GM21515 (cell line): ENCODE measurements at regions not wholly inside any gene's neighbourhood (a gene's known extent, or its start where the extent isn't known, plus 50 kb on each side); places are given as distances from the start of the nearest gene placed in this dataset.

Experiments used
- ATAC-seq: cut with Tn5 transposase; IDR thresholded peaks from one replicate; pipeline ENCODE4 v1.9.1; 2021; ENCODE audit not compliant: unreplicated experiment

GRCh38 chr10:10919976-10920375 lies 97.7 kb upstream of the CELF2 start:
- ATAC-seq, result no peak

GRCh38 chr10:10921826-10922461 lies 95.7 kb upstream of the CELF2 start:
- ATAC-seq, result no peak

GRCh38 chr10:10923029-10923651 lies 94.5 kb upstream of the CELF2 start:
- ATAC-seq, result no peak

GRCh38 chr10:10925667-10926066 lies 92.0 kb upstream of the CELF2 start:
- no peak for ATAC-seq

- no peak for ATAC-seq
Observed at GRCh38 chr10:10927608-10928007, 90.1 kb upstream of the CELF2 start.

- no peak for ATAC-seq
Observed at GRCh38 chr10:10930979-10931743, 86.5 kb upstream of the CELF2 start.

- ATAC-seq, result no peak
Observed at GRCh38 chr10:10935032-10935431, 82.6 kb upstream of the CELF2 start.

- ATAC-seq, result no peak
Observed at GRCh38 chr10:10938676-10939075, 79.0 kb upstream of the CELF2 start.

- no peak for ATAC-seq
Observed at GRCh38 chr10:10941127-10941730, 76.4 kb upstream of the CELF2 start.

GRCh38 chr10:10942441-10942840 lies 75.2 kb upstream of the CELF2 start:
- no peak for ATAC-seq

- ATAC-seq, result no peak
Observed at GRCh38 chr10:10946081-10946480, 71.6 kb upstream of the CELF2 start.

- no peak for ATAC-seq
Observed at GRCh38 chr10:10946801-10947200, 70.9 kb upstream of the CELF2 start.

GRCh38 chr10:10951675-10952074 lies 66.0 kb upstream of the CELF2 start:
- no peak for ATAC-seq

- ATAC-seq, result no peak
Observed at GRCh38 chr10:10952800-10953199, 64.9 kb upstream of the CELF2 start.

- no peak for ATAC-seq
Observed at GRCh38 chr10:10956681-10957542, 60.8 kb upstream of the CELF2 start.

GRCh38 chr10:10958041-10958440 lies 59.6 kb upstream of the CELF2 start:
- ATAC-seq, result no peak

GRCh38 chr10:10959666-10960065 lies 58.0 kb upstream of the CELF2 start:
- no peak for ATAC-seq

- no peak for ATAC-seq
Observed at GRCh38 chr10:10960534-10960933, 57.1 kb upstream of the CELF2 start.

GRCh38 chr10:10961072-10961471 lies 56.6 kb upstream of the CELF2 start:
- ATAC-seq, result no peak

- no peak for ATAC-seq
Observed at GRCh38 chr10:10967029-10967428, 50.6 kb upstream of the CELF2 start.
